HL-60 (cell line): ENCODE measurements at regions not wholly inside any gene's neighbourhood (a gene's known extent, or its start where the extent isn't known, plus 50 kb on each side); places are given as distances from the start of the nearest gene placed in this dataset.

Experiments
- DNase-seq, 2 experiments: peaks; one replicate each; pipeline ENCODE4 v3.0.0-alpha.2; 2010 to 2020; ENCODE audit warnings: low read depth in 1 of 2, low spot score in 1 of 2
- H3K27ac ChIP-seq: fragments of 250-450 bp; sonication (Bioruptor Pico); replicated peaks from 2 replicates; pipeline ENCODE4 v1.5.1; 2020; ENCODE audit warnings: mild to moderate bottlenecking, moderate library complexity
- H3K27me3 ChIP-seq: fragments of 250-450 bp; sonication (Bioruptor Pico); 2 replicates; pipeline ENCODE4 v1.5.1; 2021; ENCODE audit warnings: mild to moderate bottlenecking, moderate library complexity; ENCODE audit not compliant: insufficient read depth, poor library complexity, severe bottlenecking
- H3K4me3 ChIP-seq: replicated peaks from 2 replicates; pipeline ENCODE4 v1.5.1; 2011; ENCODE audit warnings: mild to moderate bottlenecking, control low read depth, low read length; ENCODE audit not compliant: insufficient read depth
- GABPA ChIP-seq: IDR thresholded peaks from 2 replicates; pipeline ENCODE4 v1.6.1; 2012; ENCODE audit warnings: low read depth
- POLR2AphosphoS5 ChIP-seq: IDR thresholded peaks from 2 replicates; pipeline ENCODE4 v1.6.1; 2012; ENCODE audit warnings: low read depth
- REST ChIP-seq: IDR thresholded peaks from 2 replicates; pipeline ENCODE4 v1.6.1; 2012; ENCODE audit warnings: low read depth; ENCODE audit not compliant: insufficient replicate concordance
- SPI1 ChIP-seq: IDR thresholded peaks from 2 replicates; pipeline ENCODE4 v1.6.1; 2012; ENCODE audit warnings: low read depth, mild to moderate bottlenecking, borderline replicate concordance
- TF ChIP-seq, protein P1 (sequence below): IDR thresholded peaks from one replicate; pipeline ENCODE4 v1.5.1; 2011; ENCODE audit warnings: low read length, control low read depth, inconsistent platforms; ENCODE audit not compliant: insufficient read depth

DNA sequence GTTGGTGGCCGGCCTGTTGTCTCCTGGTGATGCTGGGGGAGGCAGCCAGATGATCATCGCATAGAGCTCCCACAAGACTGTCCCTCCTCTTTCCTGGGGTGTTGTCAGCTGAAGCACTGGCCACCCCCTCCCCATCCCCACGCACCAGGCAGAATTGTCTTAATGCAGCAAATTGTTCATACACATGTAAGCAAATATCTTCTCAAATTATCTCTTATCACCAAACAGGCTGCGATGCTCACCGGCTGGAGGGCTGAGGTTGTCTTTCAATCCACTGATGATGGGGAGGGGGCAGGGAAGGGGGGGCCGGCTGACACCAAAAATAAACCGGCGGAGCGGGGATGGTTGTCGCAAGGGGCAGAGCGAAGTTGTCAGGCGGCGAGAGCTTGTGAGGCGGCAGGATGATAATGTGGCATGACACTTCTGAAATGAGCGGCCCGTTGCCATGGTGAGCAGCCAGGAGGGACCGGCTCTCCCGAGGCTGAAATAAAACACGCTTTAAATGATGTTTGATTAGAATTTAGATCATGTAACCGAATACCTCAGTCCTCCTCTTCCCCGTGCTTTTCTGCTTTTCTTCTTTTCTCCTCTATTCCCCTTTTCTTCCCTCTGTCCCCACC lies 59.8 kb downstream of the MRM1 start:
- H3K27me3 ChIP-seq: peaks cover 27% of the 10 kb centered on the region
- no peak for DNase-seq
- TF ChIP-seq POLR2AphosphoS5: no peak
- TF ChIP-seq SPI1: no peak
- no peak for TF ChIP-seq REST
- TF ChIP-seq, protein P1, sequence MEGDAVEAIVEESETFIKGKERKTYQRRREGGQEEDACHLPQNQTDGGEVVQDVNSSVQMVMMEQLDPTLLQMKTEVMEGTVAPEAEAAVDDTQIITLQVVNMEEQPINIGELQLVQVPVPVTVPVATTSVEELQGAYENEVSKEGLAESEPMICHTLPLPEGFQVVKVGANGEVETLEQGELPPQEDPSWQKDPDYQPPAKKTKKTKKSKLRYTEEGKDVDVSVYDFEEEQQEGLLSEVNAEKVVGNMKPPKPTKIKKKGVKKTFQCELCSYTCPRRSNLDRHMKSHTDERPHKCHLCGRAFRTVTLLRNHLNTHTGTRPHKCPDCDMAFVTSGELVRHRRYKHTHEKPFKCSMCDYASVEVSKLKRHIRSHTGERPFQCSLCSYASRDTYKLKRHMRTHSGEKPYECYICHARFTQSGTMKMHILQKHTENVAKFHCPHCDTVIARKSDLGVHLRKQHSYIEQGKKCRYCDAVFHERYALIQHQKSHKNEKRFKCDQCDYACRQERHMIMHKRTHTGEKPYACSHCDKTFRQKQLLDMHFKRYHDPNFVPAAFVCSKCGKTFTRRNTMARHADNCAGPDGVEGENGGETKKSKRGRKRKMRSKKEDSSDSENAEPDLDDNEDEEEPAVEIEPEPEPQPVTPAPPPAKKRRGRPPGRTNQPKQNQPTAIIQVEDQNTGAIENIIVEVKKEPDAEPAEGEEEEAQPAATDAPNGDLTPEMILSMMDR: no peak
- no peak overlapping the region for H3K27ac ChIP-seq
- no peak overlapping the region for H3K4me3 ChIP-seq

DNA sequence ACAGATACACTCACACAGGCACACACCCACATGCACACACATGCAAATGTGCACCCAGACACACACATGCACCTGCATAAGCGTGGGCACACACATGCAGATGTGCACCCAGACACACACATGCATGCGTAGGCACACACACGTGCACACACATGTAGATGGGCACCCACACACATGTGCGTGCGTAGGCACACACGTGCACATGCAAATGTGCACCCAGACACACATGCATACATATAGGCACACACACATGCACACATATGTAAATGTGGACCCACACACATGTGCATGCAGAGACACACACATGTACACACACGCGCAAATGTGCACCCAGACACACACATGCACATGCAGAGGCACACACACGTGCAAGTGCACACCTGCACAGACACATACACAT lies 60.3 kb downstream of the MRM1 start:
- TF ChIP-seq, protein P1: no peak
- no peak for TF ChIP-seq REST
- TF ChIP-seq GABPA: no peak
- no peak for TF ChIP-seq POLR2AphosphoS5
- TF ChIP-seq SPI1: no peak
- no peak overlapping the region for H3K4me3 ChIP-seq
- H3K27ac ChIP-seq: no peak overlapping the region
- DNase-seq: no peak
- H3K27me3 ChIP-seq: peaks cover 25% of the 10 kb centered on the region

DNA sequence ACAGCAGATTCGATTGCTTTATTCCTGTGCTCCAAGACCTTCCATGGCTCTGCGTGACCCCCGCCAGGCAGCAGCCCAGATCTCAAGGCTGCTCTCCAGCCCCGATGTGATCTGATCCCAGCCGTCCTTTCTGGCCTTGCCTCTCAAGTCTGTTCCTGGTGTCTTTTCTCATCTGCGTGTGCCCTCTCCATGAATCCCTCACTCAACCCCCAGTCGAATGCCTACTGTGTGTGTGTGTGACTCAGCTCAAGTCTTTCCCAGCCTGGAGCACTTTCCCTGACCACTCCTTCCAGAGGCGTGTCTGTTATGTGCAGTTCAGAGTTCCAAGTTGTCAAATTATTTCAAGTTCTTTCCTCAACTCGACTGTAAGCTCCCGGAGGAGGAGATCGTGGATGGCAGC lies 64.0 kb downstream of the MRM1 start:
- H3K27me3 ChIP-seq: no peaks in the 10 kb centered on the region
- DNase-seq: no peak
- TF ChIP-seq POLR2AphosphoS5 (no peak), GABPA (no peak), REST (no peak), SPI1 (no peak)
- TF ChIP-seq, protein P1: no peak
- no peak overlapping the region for H3K4me3 ChIP-seq
- H3K27ac ChIP-seq: no peak overlapping the region
